ENCODE measurements at regions not wholly inside any gene's neighbourhood (a gene's known extent, or its start where the extent isn't known, plus 50 kb on each side); places are given as distances from the start of the nearest gene placed in this dataset.

DNA sequence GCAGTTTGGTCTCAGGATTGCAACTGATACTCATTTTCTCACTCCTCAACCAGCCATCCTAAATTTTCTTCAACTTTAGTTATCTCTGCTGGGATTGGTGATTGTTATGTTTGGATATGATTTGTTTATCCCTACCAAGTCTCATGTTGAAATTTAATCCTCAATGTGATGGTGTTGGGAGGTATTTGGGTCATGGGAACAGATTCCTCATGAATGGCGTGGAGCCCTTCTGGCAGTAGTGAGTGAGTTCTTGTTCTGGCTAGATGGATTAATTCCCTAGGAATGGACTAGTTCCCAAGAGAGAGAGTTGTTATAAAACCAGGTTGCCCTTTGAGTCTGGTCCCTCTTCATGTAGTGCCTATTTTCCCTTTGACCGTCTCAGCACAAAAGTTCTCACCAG lies 399.9 kb downstream of the SQOR start:
- no peaks in the 10 kb centered on the region for H3K27me3 Mint-ChIP-seq
- ChIA-PET POLR2A (no interaction called here), CTCF (no interaction called here)
- no peaks in the 10 kb centered on the region for H3K9me3 ChIP-seq (ENCODE audit: control insufficient read depth in 1 of 2, insufficient read depth in 1 of 2, low read length in 2 of 2)
- no peaks in the 10 kb centered on the region for H3K4me1 Mint-ChIP-seq (ENCODE audit: low read depth)
- H3K27ac Mint-ChIP-seq: no peak overlapping the region
- intact Hi-C loops (cut with DNase I, micrococcal nuclease): no loop called here
- ATAC-seq (ENCODE audit: poor library complexity): no peak
- H3K36me3 Mint-ChIP-seq (ENCODE audit: low read depth): no peaks in the 10 kb centered on the region
- no peak overlapping the region for H3K27ac ChIP-seq (ENCODE audit: low read depth in 1 of 2, low read length in 2 of 2)
- no peak overlapping the region for H3K4me3 ChIP-seq (ENCODE audit: low read length)
- DNase-seq: no peak
- H3K4me1 ChIP-seq (ENCODE audit: insufficient read depth, low read length): no peaks in the 10 kb centered on the region
- no peaks in the 10 kb centered on the region for H3K27me3 ChIP-seq (ENCODE audit: control insufficient read depth in 1 of 2, insufficient read depth in 2 of 2, low read length in 2 of 2)
- peaks cover 5% of the 10 kb centered on the region for H3K9me3 Mint-ChIP-seq
- TF ChIP-seq, protein P1, sequence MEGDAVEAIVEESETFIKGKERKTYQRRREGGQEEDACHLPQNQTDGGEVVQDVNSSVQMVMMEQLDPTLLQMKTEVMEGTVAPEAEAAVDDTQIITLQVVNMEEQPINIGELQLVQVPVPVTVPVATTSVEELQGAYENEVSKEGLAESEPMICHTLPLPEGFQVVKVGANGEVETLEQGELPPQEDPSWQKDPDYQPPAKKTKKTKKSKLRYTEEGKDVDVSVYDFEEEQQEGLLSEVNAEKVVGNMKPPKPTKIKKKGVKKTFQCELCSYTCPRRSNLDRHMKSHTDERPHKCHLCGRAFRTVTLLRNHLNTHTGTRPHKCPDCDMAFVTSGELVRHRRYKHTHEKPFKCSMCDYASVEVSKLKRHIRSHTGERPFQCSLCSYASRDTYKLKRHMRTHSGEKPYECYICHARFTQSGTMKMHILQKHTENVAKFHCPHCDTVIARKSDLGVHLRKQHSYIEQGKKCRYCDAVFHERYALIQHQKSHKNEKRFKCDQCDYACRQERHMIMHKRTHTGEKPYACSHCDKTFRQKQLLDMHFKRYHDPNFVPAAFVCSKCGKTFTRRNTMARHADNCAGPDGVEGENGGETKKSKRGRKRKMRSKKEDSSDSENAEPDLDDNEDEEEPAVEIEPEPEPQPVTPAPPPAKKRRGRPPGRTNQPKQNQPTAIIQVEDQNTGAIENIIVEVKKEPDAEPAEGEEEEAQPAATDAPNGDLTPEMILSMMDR (IDR thresholded peaks at IDR 0.05): no peak
- H3K4me3 Mint-ChIP-seq: no peak overlapping the region
- H3K36me3 ChIP-seq (ENCODE audit: insufficient read depth, low read length): no peaks in the 10 kb centered on the region

DNA sequence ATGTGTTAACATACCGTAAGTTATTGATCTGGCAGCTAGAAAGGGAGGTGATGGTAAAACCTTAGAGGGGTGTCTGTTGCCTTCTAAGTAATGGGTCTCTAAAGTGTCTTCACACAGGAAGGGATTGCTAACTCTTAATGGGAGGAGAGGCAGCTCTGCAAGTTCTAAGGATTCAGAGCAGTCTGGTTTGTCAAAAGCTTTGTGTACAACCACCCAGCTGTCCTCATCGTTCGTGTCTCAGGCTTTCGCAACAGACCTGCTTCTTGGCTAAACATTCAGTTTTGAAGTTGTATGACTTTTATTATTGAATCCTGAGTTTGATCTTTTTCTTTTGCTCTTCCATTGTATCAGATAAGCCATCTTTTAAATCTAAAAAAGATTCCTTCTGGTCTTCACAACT lies 404.9 kb downstream of the SQOR start:
- H3K36me3 Mint-ChIP-seq (ENCODE audit: low read depth): no peaks in the 10 kb centered on the region
- H3K9me3 Mint-ChIP-seq: peaks cover 5% of the 10 kb centered on the region
- no peaks in the 10 kb centered on the region for H3K4me1 ChIP-seq (ENCODE audit: insufficient read depth, low read length)
- H3K27ac ChIP-seq (ENCODE audit: low read depth in 1 of 2, low read length in 2 of 2): no peak overlapping the region
- no peak overlapping the region for H3K4me3 ChIP-seq (ENCODE audit: low read length)
- H3K36me3 ChIP-seq (ENCODE audit: insufficient read depth, low read length): no peaks in the 10 kb centered on the region
- H3K27ac Mint-ChIP-seq: no peak overlapping the region
- DNase-seq: no peak
- H3K4me1 Mint-ChIP-seq (ENCODE audit: low read depth): no peaks in the 10 kb centered on the region
- ATAC-seq (ENCODE audit: poor library complexity): no peak
- H3K27me3 Mint-ChIP-seq: no peaks in the 10 kb centered on the region
- no peaks in the 10 kb centered on the region for H3K9me3 ChIP-seq (ENCODE audit: control insufficient read depth in 1 of 2, insufficient read depth in 1 of 2, low read length in 2 of 2)
- H3K27me3 ChIP-seq (ENCODE audit: control insufficient read depth in 1 of 2, insufficient read depth in 2 of 2, low read length in 2 of 2): no peaks in the 10 kb centered on the region
- ChIA-PET POLR2A (no interaction called here), CTCF (no interaction called here)
- TF ChIP-seq, protein P1 (IDR thresholded peaks at IDR 0.05): no peak
- H3K4me3 Mint-ChIP-seq: no peak overlapping the region
- intact Hi-C loops (cut with DNase I, micrococcal nuclease): no loop called here

DNA sequence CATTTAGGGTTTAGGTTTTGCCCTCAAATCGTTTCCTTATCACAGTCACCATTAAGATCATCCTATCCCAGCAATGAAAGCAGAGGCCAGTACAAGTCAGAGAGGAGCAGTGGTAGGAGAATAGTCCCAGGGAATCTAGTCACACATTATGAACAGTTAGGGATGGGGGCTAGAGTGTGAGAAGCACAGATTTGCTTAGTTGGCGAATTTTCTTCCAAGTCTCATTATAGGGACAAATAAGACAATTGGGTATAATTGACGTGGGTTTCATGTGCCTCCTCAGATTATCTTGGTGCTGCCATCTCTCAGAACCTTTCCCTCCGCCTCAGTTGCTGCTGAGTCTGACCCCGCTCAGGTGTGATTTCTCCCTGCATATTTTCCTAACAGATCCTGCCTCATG lies 407.1 kb downstream of the SQOR start:
- ChIA-PET CTCF (no interaction called here), POLR2A (no interaction called here)
- DNase-seq (no peak), ATAC-seq (ENCODE audit: poor library complexity) (no peak)
- H3K4me3 Mint-ChIP-seq: no peak overlapping the region
- TF ChIP-seq, protein P1 (IDR thresholded peaks at IDR 0.05): no peak
- H3K4me1 Mint-ChIP-seq (ENCODE audit: low read depth): no peaks in the 10 kb centered on the region
- no peaks in the 10 kb centered on the region for H3K9me3 ChIP-seq (ENCODE audit: control insufficient read depth in 1 of 2, insufficient read depth in 1 of 2, low read length in 2 of 2)
- no peaks in the 10 kb centered on the region for H3K4me1 ChIP-seq (ENCODE audit: insufficient read depth, low read length)
- H3K27ac ChIP-seq (ENCODE audit: low read depth in 1 of 2, low read length in 2 of 2): no peak overlapping the region
- intact Hi-C loops (cut with DNase I, micrococcal nuclease): no loop called here
- no peak overlapping the region for H3K4me3 ChIP-seq (ENCODE audit: low read length)
- H3K36me3 Mint-ChIP-seq (ENCODE audit: low read depth): no peaks in the 10 kb centered on the region
- H3K27ac Mint-ChIP-seq: no peak overlapping the region
- no peaks in the 10 kb centered on the region for H3K27me3 Mint-ChIP-seq
- no peaks in the 10 kb centered on the region for H3K27me3 ChIP-seq (ENCODE audit: control insufficient read depth in 1 of 2, insufficient read depth in 2 of 2, low read length in 2 of 2)
- peaks cover 9% of the 10 kb centered on the region for H3K9me3 Mint-ChIP-seq
- H3K36me3 ChIP-seq (ENCODE audit: insufficient read depth, low read length): no peaks in the 10 kb centered on the region

Data from CD4-positive, alpha-beta T cell (primary cell).